HL-60 (cell line): ENCODE measurements at regions not wholly inside any gene's neighbourhood (a gene's known extent, or its start where the extent isn't known, plus 50 kb on each side); places are given as distances from the start of the nearest gene placed in this dataset.

Experiments
- DNase-seq, 2 experiments: peaks; one replicate each; pipeline ENCODE4 v3.0.0-alpha.2; 2010 to 2020; ENCODE audit warnings: low read depth in 1 of 2, low spot score in 1 of 2
- H3K27ac ChIP-seq: fragments of 250-450 bp; sonication (Bioruptor Pico); replicated peaks from 2 replicates; pipeline ENCODE4 v1.5.1; 2020; ENCODE audit warnings: mild to moderate bottlenecking, moderate library complexity
- H3K27me3 ChIP-seq: fragments of 250-450 bp; sonication (Bioruptor Pico); 2 replicates; pipeline ENCODE4 v1.5.1; 2021; ENCODE audit warnings: mild to moderate bottlenecking, moderate library complexity; ENCODE audit not compliant: insufficient read depth, poor library complexity, severe bottlenecking
- H3K4me3 ChIP-seq: replicated peaks from 2 replicates; pipeline ENCODE4 v1.5.1; 2011; ENCODE audit warnings: mild to moderate bottlenecking, control low read depth, low read length; ENCODE audit not compliant: insufficient read depth
- GABPA ChIP-seq: IDR thresholded peaks from 2 replicates; pipeline ENCODE4 v1.6.1; 2012; ENCODE audit warnings: low read depth
- POLR2AphosphoS5 ChIP-seq: IDR thresholded peaks from 2 replicates; pipeline ENCODE4 v1.6.1; 2012; ENCODE audit warnings: low read depth
- SPI1 ChIP-seq: IDR thresholded peaks from 2 replicates; pipeline ENCODE4 v1.6.1; 2012; ENCODE audit warnings: low read depth, mild to moderate bottlenecking, borderline replicate concordance
- TF ChIP-seq, protein P1 (sequence below): IDR thresholded peaks from one replicate; pipeline ENCODE4 v1.5.1; 2011; ENCODE audit warnings: low read length, control low read depth, inconsistent platforms; ENCODE audit not compliant: insufficient read depth
- TF ChIP-seq, protein P2 (sequence below): IDR thresholded peaks from 2 replicates; pipeline ENCODE4 v1.6.1; 2012; ENCODE audit warnings: low read depth; ENCODE audit not compliant: insufficient replicate concordance

DNA sequence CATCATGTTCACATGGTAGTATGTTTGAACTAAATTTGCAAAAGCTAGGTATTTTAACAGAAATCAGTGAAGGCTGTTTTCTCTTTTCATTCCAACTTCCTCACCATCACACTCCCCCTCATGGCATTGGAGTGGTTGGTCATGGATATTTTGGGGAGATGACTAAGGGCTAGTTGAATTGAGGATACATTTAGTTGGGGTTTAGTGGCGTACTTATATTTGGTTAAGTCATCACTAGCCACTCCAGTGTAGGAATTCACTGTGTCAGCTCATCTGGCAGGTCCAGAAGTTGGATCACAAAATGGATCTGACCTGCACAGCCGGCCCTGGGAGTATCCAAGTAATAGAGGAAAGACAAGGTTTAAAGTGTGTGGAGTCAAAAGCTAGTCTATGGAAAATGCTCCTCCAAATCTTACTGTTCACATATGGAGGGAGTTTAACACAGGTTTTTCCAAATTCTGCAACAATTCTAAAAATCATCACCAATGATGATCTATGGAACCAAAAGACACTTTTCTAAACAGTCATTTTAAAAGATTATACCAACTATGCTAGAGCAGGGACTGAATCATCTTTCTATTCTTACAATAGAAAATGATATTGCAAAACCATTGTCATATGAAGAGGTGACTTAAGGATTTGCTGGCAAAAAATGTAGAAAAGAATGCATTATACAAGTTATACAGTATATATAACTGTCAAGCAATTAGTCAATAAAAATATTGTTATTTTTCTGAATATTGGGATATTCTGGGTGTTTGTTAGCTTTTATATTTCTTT is 247.8 kb upstream of the PEX5L start:
- TF ChIP-seq, protein P1, sequence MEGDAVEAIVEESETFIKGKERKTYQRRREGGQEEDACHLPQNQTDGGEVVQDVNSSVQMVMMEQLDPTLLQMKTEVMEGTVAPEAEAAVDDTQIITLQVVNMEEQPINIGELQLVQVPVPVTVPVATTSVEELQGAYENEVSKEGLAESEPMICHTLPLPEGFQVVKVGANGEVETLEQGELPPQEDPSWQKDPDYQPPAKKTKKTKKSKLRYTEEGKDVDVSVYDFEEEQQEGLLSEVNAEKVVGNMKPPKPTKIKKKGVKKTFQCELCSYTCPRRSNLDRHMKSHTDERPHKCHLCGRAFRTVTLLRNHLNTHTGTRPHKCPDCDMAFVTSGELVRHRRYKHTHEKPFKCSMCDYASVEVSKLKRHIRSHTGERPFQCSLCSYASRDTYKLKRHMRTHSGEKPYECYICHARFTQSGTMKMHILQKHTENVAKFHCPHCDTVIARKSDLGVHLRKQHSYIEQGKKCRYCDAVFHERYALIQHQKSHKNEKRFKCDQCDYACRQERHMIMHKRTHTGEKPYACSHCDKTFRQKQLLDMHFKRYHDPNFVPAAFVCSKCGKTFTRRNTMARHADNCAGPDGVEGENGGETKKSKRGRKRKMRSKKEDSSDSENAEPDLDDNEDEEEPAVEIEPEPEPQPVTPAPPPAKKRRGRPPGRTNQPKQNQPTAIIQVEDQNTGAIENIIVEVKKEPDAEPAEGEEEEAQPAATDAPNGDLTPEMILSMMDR: no peak
- TF ChIP-seq GABPA (no peak), POLR2AphosphoS5 (no peak), SPI1 (no peak)
- TF ChIP-seq, protein P2, sequence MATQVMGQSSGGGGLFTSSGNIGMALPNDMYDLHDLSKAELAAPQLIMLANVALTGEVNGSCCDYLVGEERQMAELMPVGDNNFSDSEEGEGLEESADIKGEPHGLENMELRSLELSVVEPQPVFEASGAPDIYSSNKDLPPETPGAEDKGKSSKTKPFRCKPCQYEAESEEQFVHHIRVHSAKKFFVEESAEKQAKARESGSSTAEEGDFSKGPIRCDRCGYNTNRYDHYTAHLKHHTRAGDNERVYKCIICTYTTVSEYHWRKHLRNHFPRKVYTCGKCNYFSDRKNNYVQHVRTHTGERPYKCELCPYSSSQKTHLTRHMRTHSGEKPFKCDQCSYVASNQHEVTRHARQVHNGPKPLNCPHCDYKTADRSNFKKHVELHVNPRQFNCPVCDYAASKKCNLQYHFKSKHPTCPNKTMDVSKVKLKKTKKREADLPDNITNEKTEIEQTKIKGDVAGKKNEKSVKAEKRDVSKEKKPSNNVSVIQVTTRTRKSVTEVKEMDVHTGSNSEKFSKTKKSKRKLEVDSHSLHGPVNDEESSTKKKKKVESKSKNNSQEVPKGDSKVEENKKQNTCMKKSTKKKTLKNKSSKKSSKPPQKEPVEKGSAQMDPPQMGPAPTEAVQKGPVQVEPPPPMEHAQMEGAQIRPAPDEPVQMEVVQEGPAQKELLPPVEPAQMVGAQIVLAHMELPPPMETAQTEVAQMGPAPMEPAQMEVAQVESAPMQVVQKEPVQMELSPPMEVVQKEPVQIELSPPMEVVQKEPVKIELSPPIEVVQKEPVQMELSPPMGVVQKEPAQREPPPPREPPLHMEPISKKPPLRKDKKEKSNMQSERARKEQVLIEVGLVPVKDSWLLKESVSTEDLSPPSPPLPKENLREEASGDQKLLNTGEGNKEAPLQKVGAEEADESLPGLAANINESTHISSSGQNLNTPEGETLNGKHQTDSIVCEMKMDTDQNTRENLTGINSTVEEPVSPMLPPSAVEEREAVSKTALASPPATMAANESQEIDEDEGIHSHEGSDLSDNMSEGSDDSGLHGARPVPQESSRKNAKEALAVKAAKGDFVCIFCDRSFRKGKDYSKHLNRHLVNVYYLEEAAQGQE: no peak
- H3K27me3 ChIP-seq: no peaks in the 10 kb centered on the region
- H3K27ac ChIP-seq: no peak overlapping the region
- no peak for DNase-seq
- H3K4me3 ChIP-seq: no peak overlapping the region

DNA sequence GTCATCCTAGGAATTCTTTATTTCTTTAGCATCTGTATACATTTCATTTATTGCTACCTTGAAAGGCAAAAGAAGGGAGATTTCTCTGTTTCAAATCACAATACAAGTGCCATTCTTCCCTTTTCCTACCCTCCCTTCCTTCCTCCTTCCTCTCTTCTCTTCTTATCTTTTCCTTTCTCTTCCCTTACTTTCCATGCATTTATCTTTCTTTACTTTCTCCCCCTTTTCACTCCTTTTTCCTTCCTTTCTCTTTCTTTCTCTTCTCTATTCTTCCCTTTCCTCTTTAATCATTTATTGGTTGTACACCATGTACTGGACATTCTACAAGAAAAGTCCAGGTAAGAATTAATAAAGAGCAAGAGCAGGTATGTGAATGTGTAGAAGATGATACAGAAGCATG is 251.0 kb upstream of the PEX5L start:
- no peak for DNase-seq
- Histone ChIP-seq H3K4me3 (no peak overlapping the region), H3K27ac (no peak overlapping the region), H3K27me3 (no peaks in the 10 kb centered on the region)
- TF ChIP-seq GABPA (no peak), SPI1 (no peak), POLR2AphosphoS5 (no peak)
- TF ChIP-seq, protein P2: no peak
- TF ChIP-seq, protein P1: no peak

DNA sequence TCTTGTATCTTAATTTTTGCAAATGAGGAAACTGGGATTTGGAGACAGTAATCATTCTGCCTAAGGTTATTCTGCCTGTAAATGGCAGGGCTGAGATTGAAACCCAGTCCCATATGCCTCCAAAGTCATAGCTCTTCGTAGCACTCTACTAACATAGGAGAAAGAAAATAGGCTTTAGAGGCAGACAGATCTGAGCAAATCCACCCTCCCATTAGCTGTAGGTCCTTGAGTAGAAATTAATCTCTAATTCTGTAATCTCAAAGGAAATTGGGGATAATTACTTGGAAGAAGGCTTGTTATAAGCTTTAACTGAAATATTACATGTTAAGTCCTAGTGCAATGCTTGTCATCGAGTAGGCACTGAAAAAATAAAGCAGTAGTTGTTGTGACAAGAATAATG is 252.1 kb upstream of the PEX5L start:
- TF ChIP-seq, protein P1: no peak
- TF ChIP-seq SPI1 (no peak), POLR2AphosphoS5 (no peak), GABPA (no peak)
- TF ChIP-seq, protein P2: no peak
- no peak overlapping the region for H3K27ac ChIP-seq
- no peak for DNase-seq
- no peaks in the 10 kb centered on the region for H3K27me3 ChIP-seq
- H3K4me3 ChIP-seq: no peak overlapping the region
